ENCODE measurements at regions not wholly inside any gene's neighbourhood (a gene's known extent, or its start where the extent isn't known, plus 50 kb on each side); places are given as distances from the start of the nearest gene placed in this dataset.
A peak's percentile ranks its signal among the peaks of the same experiment; 100 is the strongest.

DNA sequence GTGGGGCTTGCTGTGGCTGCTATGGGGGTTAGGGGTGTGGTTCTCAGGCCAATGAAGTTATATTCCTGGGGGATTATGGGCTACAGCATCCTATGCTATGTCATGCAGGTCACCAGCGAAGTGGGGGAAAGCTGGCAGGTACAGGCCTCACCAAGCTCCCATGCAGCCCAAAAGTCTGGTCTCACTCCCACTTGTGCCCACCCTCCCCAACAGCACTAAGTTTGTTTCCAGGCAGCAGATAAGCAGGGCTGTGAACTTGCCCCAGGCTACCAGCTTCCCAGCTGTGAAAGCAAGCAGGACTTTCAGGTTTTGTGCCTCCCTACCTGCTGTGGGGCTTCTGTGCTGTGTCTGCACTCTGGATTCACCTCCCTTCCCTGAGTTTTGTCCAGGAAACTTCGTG, 469.7 kb downstream of the CPS1 start:
- TF ChIP-seq CTCF (IDR thresholded peaks at IDR 0.05) = no peak
- Histone ChIP-seq H3K4me1 (no peaks in the 10 kb centered on the region), H3K4me2 (ENCODE audit: low read length) (no peak overlapping the region), H3K27ac (no peak overlapping the region), H3K9me3 (ENCODE audit: control insufficient read depth, low read length) (no peaks in the 10 kb centered on the region), H3K4me3 (ENCODE audit: low read depth, low read length) (no peak overlapping the region), H3K79me2 (no peaks in the 10 kb centered on the region), H3K36me3 (ENCODE audit: control insufficient read depth, insufficient read depth, low read length) (no peaks in the 10 kb centered on the region), H3K27me3 (ENCODE audit: control insufficient read depth, insufficient read depth, low read length) (no peaks in the 10 kb centered on the region), H2AFZ (no peak overlapping the region), H3K9ac (no peak overlapping the region)

- Histone ChIP-seq H3K27me3 (ENCODE audit: control insufficient read depth, insufficient read depth, low read length) (no peaks in the 10 kb centered on the region), H3K79me2 (no peaks in the 10 kb centered on the region)
Observed at GRCh38 chr2:211027976-211028375, 471.6 kb downstream of the CPS1 start.

DNA sequence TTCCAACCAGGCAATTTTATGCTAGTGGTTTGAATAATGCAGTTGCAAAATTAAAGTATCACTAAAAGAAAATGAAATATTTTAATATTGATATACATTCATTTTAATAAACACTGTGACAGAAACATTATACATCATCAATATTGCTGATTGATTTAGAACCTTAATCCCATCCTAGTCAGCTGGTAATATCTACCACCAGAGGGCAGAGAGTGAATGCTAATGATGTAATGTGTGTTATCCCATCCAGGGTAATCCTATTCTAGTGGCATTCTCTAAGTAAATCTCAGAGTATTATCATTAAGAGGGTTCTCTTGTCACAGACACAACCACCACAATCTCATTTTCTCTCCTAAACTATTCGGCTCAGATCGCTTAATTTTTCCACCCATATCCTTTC, 477.4 kb downstream of the CPS1 start:
- no peaks in the 10 kb centered on the region for H3K9me3 ChIP-seq (ENCODE audit: control insufficient read depth, low read length)
- H2AFZ ChIP-seq = no peak overlapping the region
- H3K79me2 ChIP-seq = no peaks in the 10 kb centered on the region
- no peaks in the 10 kb centered on the region for H3K27me3 ChIP-seq (ENCODE audit: control insufficient read depth, insufficient read depth, low read length)
- H3K36me3 ChIP-seq (ENCODE audit: control insufficient read depth, insufficient read depth, low read length) = no peaks in the 10 kb centered on the region
- H3K4me1 ChIP-seq = no peaks in the 10 kb centered on the region
- no peak overlapping the region for H3K4me2 ChIP-seq (ENCODE audit: low read length)
- no peak overlapping the region for H3K9ac ChIP-seq
- TF ChIP-seq CTCF (IDR thresholded peaks at IDR 0.05) = peak; percentile 68
- H3K4me3 ChIP-seq (ENCODE audit: low read depth, low read length) = no peak overlapping the region
- no peak overlapping the region for H3K27ac ChIP-seq

More at GRCh38 chr2:211027976-211028375, 471.6 kb downstream of the CPS1 start:
- Histone ChIP-seq H3K4me2 (ENCODE audit: low read length) (no peak overlapping the region), H3K27ac (no peak overlapping the region), H3K9ac (no peak overlapping the region), H3K9me3 (ENCODE audit: control insufficient read depth, low read length) (no peaks in the 10 kb centered on the region), H2AFZ (no peak overlapping the region), H3K4me1 (no peaks in the 10 kb centered on the region), H3K36me3 (ENCODE audit: control insufficient read depth, insufficient read depth, low read length) (no peaks in the 10 kb centered on the region), H3K4me3 (ENCODE audit: low read depth, low read length) (no peak overlapping the region)
- no peak for TF ChIP-seq CTCF (IDR thresholded peaks at IDR 0.05)

GRCh38 chr2:211035548-211036185, 479.3 kb downstream of the CPS1 start:
- H3K4me3 ChIP-seq (ENCODE audit: low read depth, low read length) = no peak overlapping the region
- no peak overlapping the region for H3K27ac ChIP-seq
- H3K27me3 ChIP-seq (ENCODE audit: control insufficient read depth, insufficient read depth, low read length) = no peaks in the 10 kb centered on the region
- no peaks in the 10 kb centered on the region for H3K9me3 ChIP-seq (ENCODE audit: control insufficient read depth, low read length)
- no peak overlapping the region for H3K4me2 ChIP-seq (ENCODE audit: low read length)
- no peaks in the 10 kb centered on the region for H3K36me3 ChIP-seq (ENCODE audit: control insufficient read depth, insufficient read depth, low read length)
- H3K4me1 ChIP-seq = no peaks in the 10 kb centered on the region
- peak; percentile 29 for TF ChIP-seq CTCF (IDR thresholded peaks at IDR 0.05)
- H3K9ac ChIP-seq = no peak overlapping the region
- H3K79me2 ChIP-seq = no peaks in the 10 kb centered on the region
- no peak overlapping the region for H2AFZ ChIP-seq

- Histone ChIP-seq H3K4me1 (no peaks in the 10 kb centered on the region), H3K27ac (no peak overlapping the region), H3K4me2 (ENCODE audit: low read length) (no peak overlapping the region), H2AFZ (no peak overlapping the region), H3K27me3 (ENCODE audit: control insufficient read depth, insufficient read depth, low read length) (no peaks in the 10 kb centered on the region), H3K36me3 (ENCODE audit: control insufficient read depth, insufficient read depth, low read length) (no peaks in the 10 kb centered on the region), H3K9me3 (ENCODE audit: control insufficient read depth, low read length) (no peaks in the 10 kb centered on the region), H3K9ac (no peak overlapping the region), H3K79me2 (no peaks in the 10 kb centered on the region), H3K4me3 (ENCODE audit: low read depth, low read length) (no peak overlapping the region)
- TF ChIP-seq CTCF (IDR thresholded peaks at IDR 0.05) = no peak
Observed at GRCh38 chr2:211045025-211045424, 488.6 kb downstream of the CPS1 start.
